ENCODE measurements at regions not wholly inside any gene's neighbourhood (a gene's known extent, or its start where the extent isn't known, plus 50 kb on each side); places are given as distances from the start of the nearest gene placed in this dataset.

GRCh38 chr11:95684170-95684569 is 105.4 kb downstream of the FAM76B start:
- TF ChIP-seq ATF1 (CRISPR knock-in tag; IDR thresholded peaks at IDR 0.05) (no peak), ZNF263 (CRISPR knock-in tag; IDR thresholded peaks at IDR 0.05; ENCODE audit: low read depth) (no peak), IRF2 (CRISPR knock-in tag; IDR thresholded peaks at IDR 0.05; ENCODE audit: borderline replicate concordance, low read depth) (no peak), MXD4 (CRISPR knock-in tag; IDR thresholded peaks at IDR 0.05; ENCODE audit: borderline replicate concordance) (no peak), CTCF (IDR thresholded peaks at IDR 0.05) (no peak), ZNF532 (CRISPR knock-in tag; IDR thresholded peaks at IDR 0.05; ENCODE audit: borderline replicate concordance) (no peak), ZNF512 (CRISPR knock-in tag; IDR thresholded peaks at IDR 0.05; ENCODE audit: borderline replicate concordance) (no peak), ATF2 (CRISPR knock-in tag; IDR thresholded peaks at IDR 0.05; ENCODE audit: borderline replicate concordance, low read depth) (no peak), ATF3 (CRISPR knock-in tag; conservative IDR thresholded peaks at IDR 0.05) (no peak), MAX (CRISPR knock-in tag; IDR thresholded peaks at IDR 0.05) (no peak), USF2 (CRISPR knock-in tag; IDR thresholded peaks at IDR 0.05) (no peak)

All from WTC11 (cell line).